Peyer's patch (tissue), 4 donors: ENCODE measurements at regions not wholly inside any gene's neighbourhood (a gene's known extent, or its start where the extent isn't known, plus 50 kb on each side); places are given as distances from the start of the nearest gene placed in this dataset.
A peak's percentile ranks its signal among the peaks of the same experiment; 100 is the strongest.

ENCODE experiments used
- CTCF ChIP-seq, 6 experiments: fragments of 450-650 bp in 4 of 6; fragments of 200-600 bp in 2 of 6; sonication (generic) in 1 of 6; IDR thresholded peaks; one replicate each; pipeline ENCODE4 v1.5.1; 2017 to 2019; ENCODE audit warnings: antibody characterized with exemption in 6 of 6, mild to moderate bottlenecking in 3 of 6, moderate library complexity in 1 of 6
- POLR2A ChIP-seq, 2 donors: fragments of 450-650 bp; IDR thresholded peaks; one replicate each; pipeline ENCODE4 v1.5.1; 2017; ENCODE audit warnings: antibody characterized with exemption in 2 of 2, mild to moderate bottlenecking in 2 of 2, moderate library complexity in 2 of 2

GRCh38 chr7:47088329-47089067 lies 493.4 kb downstream of the TNS3 start:
- peak; percentile 17 to 82 (median 79) for TF ChIP-seq CTCF (IDR thresholded peaks at IDR 0.05)
- no peak for TF ChIP-seq POLR2A (IDR thresholded peaks at IDR 0.05)
